SK-N-SH (cell line): ENCODE measurements at regions not wholly inside any gene's neighbourhood (a gene's known extent, or its start where the extent isn't known, plus 50 kb on each side); places are given as distances from the start of the nearest gene placed in this dataset.
A peak's percentile ranks its signal among the peaks of the same experiment; 100 is the strongest.

Experiments
- CTCF ChIA-PET: fragments of 300-600, 350-600 bp; formaldehyde crosslinking; extraction: SDS; loops from one replicate; lab custom pipeline; 2021; lab: Yijun Ruan, JAX
- POLR2A ChIA-PET: fragments of 350-600 bp; sonication (Branson Sonifier 250); formaldehyde crosslinking; extraction: SDS; loops from one replicate; lab custom pipeline; 2020; ENCODE audit warnings: antibody characterized with exemption, inconsistent platforms; lab: Yijun Ruan, JAX
- DNase-seq: peaks from one replicate; pipeline ENCODE4 v3.0.0; 2012
- H2AFZ ChIP-seq: fragments of 200-600 bp; sonication (generic); 2 replicates; pipeline ENCODE4 v1.8.1; 2016; ENCODE audit warnings: antibody characterized with exemption, mild to moderate bottlenecking, low read depth
- H3F3A ChIP-seq: fragments of 200-600 bp; sonication (generic); replicated peaks from 2 replicates; pipeline ENCODE3; 2016; ENCODE audit warnings: antibody characterized with exemption, mild to moderate bottlenecking; ENCODE audit not compliant: insufficient read depth
- H3K27ac ChIP-seq, 2 experiments: fragments of 200-500 bp in 1 of 2; fragments of 200-600 bp in 1 of 2; sonication (Bioruptor generic) in 1 of 2; sonication (generic), shearing (Covaris generic) in 1 of 2; 2 replicates each; pipeline versions ENCODE4 v1.5.1 to v1.6.1; 2014 to 2016; ENCODE audit warnings: low read depth in 2 of 2, inconsistent platforms in 1 of 2, low read length in 1 of 2, mild to moderate bottlenecking in 1 of 2, mixed read lengths in 1 of 2
- H3K27me3 ChIP-seq: fragments of 200-600 bp; sonication (generic), shearing (Covaris generic); 2 replicates; pipeline ENCODE4 v1.6.1; 2016; ENCODE audit warnings: mixed run types; ENCODE audit not compliant: insufficient read depth
- H3K36me3 ChIP-seq, 2 experiments: fragments of 200-500 bp in 1 of 2; fragments of 200-600 bp in 1 of 2; sonication (Bioruptor generic) in 1 of 2; sonication (generic) in 1 of 2; replicated peaks in 1 of 2; 2 replicates each; pipeline versions ENCODE3 to v1.5.1; 2014 to 2016; ENCODE audit warnings: low read length in 1 of 2, mild to moderate bottlenecking in 1 of 2; ENCODE audit not compliant: insufficient read depth in 2 of 2, control insufficient read depth in 1 of 2
- H3K4me1 ChIP-seq, 2 experiments: fragments of 200-500 bp in 1 of 2; fragments of 200-600 bp in 1 of 2; sonication (Bioruptor generic) in 1 of 2; sonication (generic), shearing (Covaris generic) in 1 of 2; 2 replicates each; pipeline versions ENCODE4 v1.5.1 to v1.6.1; 2014 to 2016; ENCODE audit warnings: low read depth in 1 of 2, low read length in 1 of 2, mixed run types in 1 of 2; ENCODE audit not compliant: insufficient read depth in 2 of 2, control insufficient read depth in 1 of 2
- H3K4me2 ChIP-seq: fragments of 200-600 bp; sonication (generic), shearing (Covaris generic); 2 replicates; pipeline ENCODE4 v1.6.1; 2017; ENCODE audit warnings: mixed run types
- H3K4me3 ChIP-seq, 2 experiments: fragments of 200-500 bp in 1 of 2; fragments of 200-600 bp in 1 of 2; sonication (Bioruptor generic) in 1 of 2; sonication (generic), shearing (Covaris generic) in 1 of 2; 2 replicates each; pipeline versions ENCODE4 v1.5.1 to v1.8.1; 2014 to 2016; ENCODE audit warnings: low read depth in 2 of 2, inconsistent platforms in 1 of 2, low read length in 1 of 2, mild to moderate bottlenecking in 1 of 2, mixed read lengths in 1 of 2, moderate library complexity in 1 of 2
- H3K79me2 ChIP-seq: fragments of 200-600 bp; sonication (generic); 2 replicates; pipeline ENCODE4 v1.8.1; 2017; ENCODE audit warnings: mild to moderate bottlenecking; ENCODE audit not compliant: insufficient read depth
- H3K9ac ChIP-seq: fragments of 200-600 bp; sonication (generic); 2 replicates; pipeline ENCODE4 v1.6.1; 2017; ENCODE audit warnings: mixed run types
- H3K9me2 ChIP-seq: fragments of 200-600 bp; sonication (generic); 2 replicates; pipeline ENCODE4 v1.6.1; 2017; ENCODE audit warnings: mixed run types
- H3K9me3 ChIP-seq: fragments of 200-600 bp; sonication (generic); 2 replicates; pipeline ENCODE4 v1.6.1; 2017; ENCODE audit warnings: mixed run types, mild to moderate bottlenecking, moderate library complexity
- H4K20me1 ChIP-seq: fragments of 200-600 bp; sonication (generic); 2 replicates; pipeline ENCODE4 v1.6.1; 2017; ENCODE audit warnings: mild to moderate bottlenecking, mixed run types; ENCODE audit not compliant: insufficient read depth
- CHD2 ChIP-seq: fragments of 150-350 bp; IDR thresholded peaks from 2 replicates; pipeline ENCODE4 v1.6.1; 2018; ENCODE audit warnings: low read length; ENCODE audit not compliant: partially characterized antibody
- EP300 ChIP-seq, 2 experiments: IDR thresholded peaks; 2 replicates each; pipeline versions ENCODE4 v1.4.0 to v1.6.1; 2012; ENCODE audit warnings: borderline replicate concordance in 1 of 2, low read depth in 1 of 2, low read length in 1 of 2
- FOSL2 ChIP-seq: IDR thresholded peaks from 2 replicates; pipeline ENCODE4 v1.4.0; 2012; ENCODE audit warnings: low read depth, mild to moderate bottlenecking, moderate library complexity, borderline replicate concordance
- GATA2 ChIP-seq: sonication (generic); formaldehyde crosslinking; IDR thresholded peaks from 2 replicates; pipeline ENCODE4 v1.5.0; 2020; ENCODE audit warnings: mild to moderate bottlenecking, missing genetic modification reagents
- JUND ChIP-seq: IDR thresholded peaks from 2 replicates; pipeline ENCODE4 v1.4.0; 2012
- MXI1 ChIP-seq: IDR thresholded peaks from 2 replicates; pipeline ENCODE4 v1.6.1; 2012; ENCODE audit warnings: mild to moderate bottlenecking, low read depth, low read length, improper control_type of control experiment
- POLR2AphosphoS5 ChIP-seq: IDR thresholded peaks from 2 replicates; pipeline ENCODE4 v1.6.1; 2012; ENCODE audit warnings: low read depth, low read length
- RCOR1 ChIP-seq: fragments of 150-350 bp; IDR thresholded peaks from 2 replicates; pipeline ENCODE4 v1.6.1; 2017; ENCODE audit warnings: antibody characterized with exemption, low read length
- RFX5 ChIP-seq: IDR thresholded peaks from 2 replicates; pipeline ENCODE4 v1.6.1; 2012; ENCODE audit warnings: mild to moderate bottlenecking, improper control_type of control experiment, low read length
- RXRA ChIP-seq: IDR thresholded peaks from 2 replicates; pipeline ENCODE4 v1.4.0; 2012; ENCODE audit warnings: low read depth, mild to moderate bottlenecking, borderline replicate concordance
- SMC3 ChIP-seq: IDR thresholded peaks from 2 replicates; pipeline ENCODE4 v1.6.1; 2012; ENCODE audit warnings: low read depth, low read length, improper control_type of control experiment
- WGBS: methylation state at CpG from one replicate; pipeline ENCODE4 v1.1.6; 2017; ENCODE audit warnings: low lambda C conversion rate; 5-methylcytosine and 5-hydroxymethylcytosine counted together
- TF ChIP-seq, protein P1 (sequence below): IDR thresholded peaks from 2 replicates; pipeline ENCODE4 v1.6.1; 2012; ENCODE audit warnings: mild to moderate bottlenecking, low read depth, low read length, moderate library complexity
- TF ChIP-seq, protein P2 (sequence below): fragments of 150-350 bp; IDR thresholded peaks from 2 replicates; pipeline ENCODE4 v1.6.1; 2017; ENCODE audit warnings: antibody characterized with exemption, low read length, low read depth, borderline replicate concordance
- TF ChIP-seq, protein P3 (sequence below): IDR thresholded peaks from 2 replicates; pipeline ENCODE4; 2012
- TF ChIP-seq, protein P4 (sequence below): IDR thresholded peaks from 2 replicates; pipeline ENCODE4 v1.4.0; 2012; ENCODE audit warnings: low read depth, borderline replicate concordance

DNA sequence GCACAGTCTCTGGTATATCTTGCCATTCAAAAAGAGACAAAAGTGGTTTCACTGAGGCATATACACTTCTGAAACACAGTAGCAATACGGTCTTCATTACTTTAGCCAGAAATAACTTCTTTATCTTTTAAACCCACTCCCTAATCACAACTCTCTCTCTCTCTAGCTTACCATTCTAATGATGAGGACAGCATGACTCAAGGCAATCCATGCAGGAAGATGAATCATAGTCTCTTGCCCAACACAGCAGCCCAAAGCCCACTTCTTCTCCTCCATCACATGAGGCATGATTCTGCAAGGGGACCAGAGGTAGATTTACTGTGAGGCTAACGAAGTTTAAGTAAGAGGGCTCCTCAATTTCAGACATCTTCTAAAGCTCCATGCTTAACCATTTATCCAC lies 285.0 kb upstream of the NR5A2 start:
- Histone ChIP-seq H3K4me3 (no peak overlapping the region), H3K27ac (peak overlapping the region in 1 of 2 experiments; percentile 47; a peak in 2 of 4 replicates), H3K4me2 (no peak overlapping the region), H3F3A (peaks cover 11% of the 10 kb centered on the region), H3K79me2 (no peaks in the 10 kb centered on the region), H3K9me2 (no peaks in the 10 kb centered on the region), H4K20me1 (no peaks in the 10 kb centered on the region), H3K4me1 (peaks cover 0 to 12% of the 10 kb centered on the region in 2 experiments; a peak in 1 of 4 replicates), H3K27me3 (no peaks in the 10 kb centered on the region), H3K36me3 (no peaks in the 10 kb centered on the region), H3K9ac (no peak overlapping the region), H2AFZ (no peak overlapping the region), H3K9me3 (no peaks in the 10 kb centered on the region)
- CTCF ChIA-PET, result interaction anchor here (1.2 kb wide), 1 partner anchor 18 kb away, joined by 4 read pairs; no protein-coding TSS in a partner anchor
- POLR2A ChIA-PET, result no interaction called here
- DNase-seq, result no peak
- TF ChIP-seq, protein P1, sequence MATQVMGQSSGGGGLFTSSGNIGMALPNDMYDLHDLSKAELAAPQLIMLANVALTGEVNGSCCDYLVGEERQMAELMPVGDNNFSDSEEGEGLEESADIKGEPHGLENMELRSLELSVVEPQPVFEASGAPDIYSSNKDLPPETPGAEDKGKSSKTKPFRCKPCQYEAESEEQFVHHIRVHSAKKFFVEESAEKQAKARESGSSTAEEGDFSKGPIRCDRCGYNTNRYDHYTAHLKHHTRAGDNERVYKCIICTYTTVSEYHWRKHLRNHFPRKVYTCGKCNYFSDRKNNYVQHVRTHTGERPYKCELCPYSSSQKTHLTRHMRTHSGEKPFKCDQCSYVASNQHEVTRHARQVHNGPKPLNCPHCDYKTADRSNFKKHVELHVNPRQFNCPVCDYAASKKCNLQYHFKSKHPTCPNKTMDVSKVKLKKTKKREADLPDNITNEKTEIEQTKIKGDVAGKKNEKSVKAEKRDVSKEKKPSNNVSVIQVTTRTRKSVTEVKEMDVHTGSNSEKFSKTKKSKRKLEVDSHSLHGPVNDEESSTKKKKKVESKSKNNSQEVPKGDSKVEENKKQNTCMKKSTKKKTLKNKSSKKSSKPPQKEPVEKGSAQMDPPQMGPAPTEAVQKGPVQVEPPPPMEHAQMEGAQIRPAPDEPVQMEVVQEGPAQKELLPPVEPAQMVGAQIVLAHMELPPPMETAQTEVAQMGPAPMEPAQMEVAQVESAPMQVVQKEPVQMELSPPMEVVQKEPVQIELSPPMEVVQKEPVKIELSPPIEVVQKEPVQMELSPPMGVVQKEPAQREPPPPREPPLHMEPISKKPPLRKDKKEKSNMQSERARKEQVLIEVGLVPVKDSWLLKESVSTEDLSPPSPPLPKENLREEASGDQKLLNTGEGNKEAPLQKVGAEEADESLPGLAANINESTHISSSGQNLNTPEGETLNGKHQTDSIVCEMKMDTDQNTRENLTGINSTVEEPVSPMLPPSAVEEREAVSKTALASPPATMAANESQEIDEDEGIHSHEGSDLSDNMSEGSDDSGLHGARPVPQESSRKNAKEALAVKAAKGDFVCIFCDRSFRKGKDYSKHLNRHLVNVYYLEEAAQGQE, result no peak
- TF ChIP-seq RCOR1 (no peak), EP300 (IDR thresholded peaks at IDR 0.05; ENCODE audit: borderline replicate concordance in 1 of 2, low read depth in 1 of 2, low read length in 1 of 2) (no peak), JUND (peak; percentile 61), FOSL2 (peak; percentile 77), RFX5 (no peak), MXI1 (no peak), RXRA (no peak), POLR2AphosphoS5 (no peak), GATA2 (no peak)
- TF ChIP-seq, protein P2, sequence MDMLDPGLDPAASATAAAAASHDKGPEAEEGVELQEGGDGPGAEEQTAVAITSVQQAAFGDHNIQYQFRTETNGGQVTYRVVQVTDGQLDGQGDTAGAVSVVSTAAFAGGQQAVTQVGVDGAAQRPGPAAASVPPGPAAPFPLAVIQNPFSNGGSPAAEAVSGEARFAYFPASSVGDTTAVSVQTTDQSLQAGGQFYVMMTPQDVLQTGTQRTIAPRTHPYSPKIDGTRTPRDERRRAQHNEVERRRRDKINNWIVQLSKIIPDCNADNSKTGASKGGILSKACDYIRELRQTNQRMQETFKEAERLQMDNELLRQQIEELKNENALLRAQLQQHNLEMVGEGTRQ, result no peak
- 25% methylated on average over 2 of the region's 2 CpGs for WGBS

DNA sequence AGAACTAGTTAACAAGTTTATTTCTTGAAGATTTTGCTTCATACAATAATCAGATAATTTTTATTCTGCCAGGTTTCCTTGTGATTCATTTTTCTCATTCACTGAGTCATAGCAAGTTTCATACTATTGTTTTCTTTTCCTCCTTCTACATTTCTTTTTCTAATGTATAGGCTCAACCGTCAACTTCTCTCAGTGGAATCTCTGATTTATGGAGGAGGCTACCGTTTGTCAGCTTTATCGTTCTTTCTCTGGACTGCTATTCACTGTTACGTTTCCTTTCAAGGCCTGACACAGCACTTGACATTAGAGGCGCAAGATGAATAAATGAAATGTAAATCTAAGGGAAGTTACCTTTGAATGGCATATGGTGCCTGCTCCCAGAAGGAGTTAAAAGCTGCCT lies 284.3 kb upstream of the NR5A2 start:
- Histone ChIP-seq H3K9me3 (no peaks in the 10 kb centered on the region), H3K27me3 (no peaks in the 10 kb centered on the region), H3K36me3 (no peaks in the 10 kb centered on the region), H2AFZ (0 out of 2 replicates have a peak overlapping the region, but pooled peaks have one; percentile 22), H4K20me1 (no peaks in the 10 kb centered on the region), H3K4me1 (peaks cover 0 to 12% of the 10 kb centered on the region in 2 experiments; a peak in 1 of 4 replicates), H3K9ac (no peak overlapping the region), H3F3A (peaks cover 11% of the 10 kb centered on the region), H3K27ac (peak overlapping the region in 1 of 2 experiments; percentile 47; a peak in 2 of 4 replicates), H3K4me3 (no peak overlapping the region), H3K9me2 (no peaks in the 10 kb centered on the region), H3K79me2 (no peaks in the 10 kb centered on the region), H3K4me2 (no peak overlapping the region)
- ChIA-PET CTCF (no interaction called here), POLR2A (no interaction called here)
- no peak for DNase-seq
- TF ChIP-seq CHD2 (no peak), FOSL2 (no peak), SMC3 (no peak)
- TF ChIP-seq, protein P3, sequence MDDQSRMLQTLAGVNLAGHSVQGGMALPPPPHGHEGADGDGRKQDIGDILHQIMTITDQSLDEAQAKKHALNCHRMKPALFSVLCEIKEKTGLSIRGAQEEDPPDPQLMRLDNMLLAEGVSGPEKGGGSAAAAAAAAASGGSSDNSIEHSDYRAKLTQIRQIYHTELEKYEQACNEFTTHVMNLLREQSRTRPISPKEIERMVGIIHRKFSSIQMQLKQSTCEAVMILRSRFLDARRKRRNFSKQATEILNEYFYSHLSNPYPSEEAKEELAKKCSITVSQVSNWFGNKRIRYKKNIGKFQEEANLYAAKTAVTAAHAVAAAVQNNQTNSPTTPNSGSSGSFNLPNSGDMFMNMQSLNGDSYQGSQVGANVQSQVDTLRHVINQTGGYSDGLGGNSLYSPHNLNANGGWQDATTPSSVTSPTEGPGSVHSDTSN, result peak; percentile 35; the same call in 1 of the 2 replicates
- TF ChIP-seq, protein P4, sequence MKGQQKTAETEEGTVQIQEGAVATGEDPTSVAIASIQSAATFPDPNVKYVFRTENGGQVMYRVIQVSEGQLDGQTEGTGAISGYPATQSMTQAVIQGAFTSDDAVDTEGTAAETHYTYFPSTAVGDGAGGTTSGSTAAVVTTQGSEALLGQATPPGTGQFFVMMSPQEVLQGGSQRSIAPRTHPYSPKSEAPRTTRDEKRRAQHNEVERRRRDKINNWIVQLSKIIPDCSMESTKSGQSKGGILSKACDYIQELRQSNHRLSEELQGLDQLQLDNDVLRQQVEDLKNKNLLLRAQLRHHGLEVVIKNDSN, result no peak
- 42% methylated on average over 5 of the region's 5 CpGs for WGBS
